ENCODE measurements at regions not wholly inside any gene's neighbourhood (a gene's known extent, or its start where the extent isn't known, plus 50 kb on each side); places are given as distances from the start of the nearest gene placed in this dataset.

DNA sequence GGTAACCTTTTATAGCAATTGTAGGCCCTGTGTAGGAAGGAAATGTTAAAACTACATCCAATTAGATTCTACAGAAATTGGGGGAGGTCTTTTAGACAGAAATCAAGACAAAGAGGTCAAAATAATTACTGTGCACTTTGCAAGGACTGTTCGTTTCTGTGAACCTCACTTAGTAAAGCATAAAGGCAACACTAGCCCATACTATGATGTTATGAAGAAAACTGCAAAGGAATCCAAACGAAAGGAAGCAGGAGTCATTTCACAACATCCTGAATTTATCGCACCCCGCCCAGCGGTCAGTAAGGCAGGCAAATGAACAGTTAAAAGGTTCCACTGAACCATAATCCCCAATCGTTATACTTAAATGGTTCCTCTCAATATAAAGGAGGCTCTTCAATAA, 429.5 kb upstream of the ARID1B start:
- no peak for TF ChIP-seq POLR2A (IDR thresholded peaks at IDR 0.05; ENCODE audit: low read length)
- TF ChIP-seq GATA1 (IDR thresholded peaks at IDR 0.05; ENCODE audit: low read depth, low read length): no peak
